Endothelial cell of umbilical vein (primary cell): ENCODE measurements at regions not wholly inside any gene's neighbourhood (a gene's known extent, or its start where the extent isn't known, plus 50 kb on each side); places are given as distances from the start of the nearest gene placed in this dataset.

Experiments
- BruUV-seq: library from RNA; stranded (reverse); fragments of 400-500 nt; replicated peaks from 2 replicates; lab custom pipeline; 2021; lab: Mats Ljungman, UMichigan
- CTCF ChIA-PET: fragments of 300-600, 350-600 bp; sonication (Branson Sonifier 250); formaldehyde crosslinking; loops from one replicate; lab custom pipeline; 2021; ENCODE audit warnings: antibody characterized with exemption, inconsistent platforms; lab: Charles Lee
- POLR2A ChIA-PET: fragments of 300-600, 350-600 bp; sonication (Branson Sonifier 250); formaldehyde crosslinking; loops from one replicate; lab custom pipeline; 2021; ENCODE audit warnings: antibody characterized with exemption, inconsistent platforms; lab: Charles Lee
- DNase-seq: peaks from one replicate; pipeline ENCODE4 v3.0.0-alpha.2; 2011; ENCODE audit warnings: low read depth, low spot score
- FAIRE-seq: peaks from 2 replicates; lab custom pipeline; 2011; peaks lifted over from hg19 to GRCh38; lab: Jason Lieb, UNC
- H2AFZ ChIP-seq: 2 replicates; pipeline ENCODE4 v1.6.0; 2012; ENCODE audit warnings: low read depth, low read length, control low read depth, inconsistent platforms
- H3K27ac ChIP-seq: 2 replicates; pipeline ENCODE4 v1.5.1; 2011; ENCODE audit warnings: low read depth, mild to moderate bottlenecking, control low read depth, low read length, moderate library complexity; ENCODE audit not compliant: insufficient read depth
- H3K27me3 ChIP-seq, 2 experiments: 2 replicates each; pipeline versions ENCODE4 v1.6.0 to v1.6.1; 2011; ENCODE audit warnings: low read length in 2 of 2, mixed read lengths in 1 of 2; ENCODE audit not compliant: control insufficient read depth in 2 of 2, insufficient read depth in 2 of 2
- H3K36me3 ChIP-seq, 2 experiments: 2 replicates in 1 of 2; 3 replicates in 1 of 2; pipeline ENCODE4 v1.5.1; 2011; ENCODE audit warnings: low read length in 2 of 2, mild to moderate bottlenecking in 1 of 2, moderate library complexity in 1 of 2; ENCODE audit not compliant: control insufficient read depth in 2 of 2, insufficient read depth in 2 of 2; ENCODE audit errors: extremely low read depth in 1 of 2
- H3K4me1 ChIP-seq: 3 replicates; pipeline ENCODE4 v1.5.1; 2011; ENCODE audit warnings: mild to moderate bottlenecking, low read length; ENCODE audit not compliant: control insufficient read depth, insufficient read depth; ENCODE audit errors: extremely low read depth
- H3K4me2 ChIP-seq: 2 replicates; pipeline ENCODE4 v1.6.1; 2011; ENCODE audit warnings: low read length, control low read depth, mixed read lengths; ENCODE audit not compliant: insufficient read depth
- H3K4me3 ChIP-seq, 3 experiments: fragments of 200-600 bp in 1 of 3; sonication (generic), shearing (Covaris generic) in 1 of 3; replicated peaks in 1 of 3; 2 replicates each; pipeline ENCODE4 v1.5.1; 2011 to 2016; ENCODE audit warnings: control low read depth in 3 of 3, low read length in 3 of 3, mild to moderate bottlenecking in 2 of 3, inconsistent platforms in 1 of 3, low read depth in 1 of 3, moderate library complexity in 1 of 3; ENCODE audit not compliant: insufficient read depth in 1 of 3
- H3K79me2 ChIP-seq: 2 replicates; pipeline ENCODE4 v1.6.0; 2012; ENCODE audit warnings: low read length, inconsistent platforms; ENCODE audit not compliant: control insufficient read depth, insufficient read depth
- H3K9ac ChIP-seq: replicated peaks from 2 replicates; pipeline ENCODE3; 2011; ENCODE audit warnings: low read length, control low read depth; ENCODE audit not compliant: insufficient read depth; ENCODE audit errors: extremely low read depth
- H3K9me1 ChIP-seq: replicated peaks from 3 replicates; pipeline ENCODE4 v1.6.0; 2011; ENCODE audit warnings: mild to moderate bottlenecking, low read length; ENCODE audit not compliant: control insufficient read depth, insufficient read depth; ENCODE audit errors: extremely low read depth
- H3K9me3 ChIP-seq: replicated peaks from 2 replicates; pipeline ENCODE4 v1.5.1; 2012; ENCODE audit warnings: low read length, inconsistent platforms; ENCODE audit not compliant: control insufficient read depth, insufficient read depth
- H4K20me1 ChIP-seq: replicated peaks from 2 replicates; pipeline ENCODE3; 2011; ENCODE audit warnings: mild to moderate bottlenecking, low read length; ENCODE audit not compliant: control insufficient read depth, insufficient read depth; ENCODE audit errors: extremely low read depth
- EZH2 ChIP-seq: IDR thresholded peaks from 2 replicates; pipeline ENCODE4 v1.6.1; 2012; ENCODE audit warnings: borderline replicate concordance, low read depth, mild to moderate bottlenecking, moderate library complexity, low read length, inconsistent platforms; ENCODE audit not compliant: severe bottlenecking
- FOS ChIP-seq: IDR thresholded peaks from 2 replicates; pipeline ENCODE4 v1.6.1; 2011; ENCODE audit warnings: mild to moderate bottlenecking, low read length, moderate library complexity, borderline replicate concordance; ENCODE audit not compliant: insufficient read depth
- GATA2 ChIP-seq: IDR thresholded peaks from 2 replicates; pipeline ENCODE4 v1.7.0; 2011; ENCODE audit warnings: low read depth, mild to moderate bottlenecking, moderate library complexity, mixed read lengths, low read length; ENCODE audit not compliant: insufficient read length, insufficient read depth
- MYC ChIP-seq: IDR thresholded peaks from one replicate; pipeline ENCODE4 v1.6.1; 2011; ENCODE audit warnings: mild to moderate bottlenecking, low read depth, low read length
- POLR2A ChIP-seq: IDR thresholded peaks from 2 replicates; pipeline ENCODE4 v1.6.1; 2012; ENCODE audit warnings: low read depth, mild to moderate bottlenecking, control low read depth, low read length
- POLR2AphosphoS5 ChIP-seq: IDR thresholded peaks from 2 replicates; pipeline ENCODE4 v1.6.1; 2012; ENCODE audit warnings: low read depth, mild to moderate bottlenecking, control low read depth, low read length, moderate library complexity; ENCODE audit not compliant: insufficient read depth
- dilution Hi-C: fragments of 300-500 bp; cut with MboI; formaldehyde crosslinking; loops from one replicate; pipeline ENCODE4 v1.15.0; 2019; ENCODE audit warnings: low sequenced_read_pairs; ENCODE audit not compliant: extremely low pct_ligation_motif_present
- intact Hi-C: fragments of 100-400 bp; cut with micrococcal nuclease; formaldehyde crosslinking; loops from one replicate; pipeline ENCODE4 v1.10.0; 2022
- TF ChIP-seq, protein P1 (sequence below), 2 donors: IDR thresholded peaks; 1 replicate in 1 of 2; 2 replicates in 1 of 2; pipeline ENCODE4 v1.5.1; 2011; ENCODE audit warnings: low read length in 2 of 2, mild to moderate bottlenecking in 2 of 2, moderate library complexity in 2 of 2, control low read depth in 1 of 2, inconsistent platforms in 1 of 2, low read depth in 1 of 2; ENCODE audit not compliant: insufficient read depth in 1 of 2; ENCODE audit errors: extremely low read depth in 1 of 2
- TF ChIP-seq, protein P2 (sequence below): IDR thresholded peaks from 2 replicates; pipeline ENCODE4 v1.6.1; 2011; ENCODE audit not compliant: insufficient read depth, insufficient read length

DNA sequence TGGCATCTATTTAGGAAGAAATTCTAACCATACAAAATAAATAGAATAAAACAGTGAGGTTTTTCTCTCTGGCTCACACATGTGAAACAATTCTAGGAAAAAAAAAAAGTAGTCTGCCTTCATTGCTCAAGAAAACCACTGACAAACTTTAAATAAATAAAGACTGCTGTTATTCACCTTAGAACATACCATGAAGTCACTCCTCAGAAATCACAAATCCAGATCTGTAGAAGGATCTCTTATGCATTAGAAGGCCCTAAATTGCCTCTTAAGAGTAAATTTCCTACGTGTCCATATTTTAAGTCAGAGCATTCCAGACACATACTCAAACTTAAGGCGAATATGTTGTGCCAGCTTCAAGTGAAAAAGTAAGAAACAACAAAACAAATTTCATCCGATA is 217.3 kb downstream of the ZIC4 start:
- H3K79me2 ChIP-seq = no peaks in the 10 kb centered on the region
- H3K4me1 ChIP-seq = no peaks in the 10 kb centered on the region
- H3K9ac ChIP-seq = no peak overlapping the region
- DNase-seq (no peak), FAIRE-seq (no peak)
- no peak overlapping the region for H3K27ac ChIP-seq
- H3K4me2 ChIP-seq = no peak overlapping the region
- no peak overlapping the region for H3K4me3 ChIP-seq
- TF ChIP-seq POLR2A = no peak
- TF ChIP-seq EZH2 = no peak
- TF ChIP-seq, protein P1, sequence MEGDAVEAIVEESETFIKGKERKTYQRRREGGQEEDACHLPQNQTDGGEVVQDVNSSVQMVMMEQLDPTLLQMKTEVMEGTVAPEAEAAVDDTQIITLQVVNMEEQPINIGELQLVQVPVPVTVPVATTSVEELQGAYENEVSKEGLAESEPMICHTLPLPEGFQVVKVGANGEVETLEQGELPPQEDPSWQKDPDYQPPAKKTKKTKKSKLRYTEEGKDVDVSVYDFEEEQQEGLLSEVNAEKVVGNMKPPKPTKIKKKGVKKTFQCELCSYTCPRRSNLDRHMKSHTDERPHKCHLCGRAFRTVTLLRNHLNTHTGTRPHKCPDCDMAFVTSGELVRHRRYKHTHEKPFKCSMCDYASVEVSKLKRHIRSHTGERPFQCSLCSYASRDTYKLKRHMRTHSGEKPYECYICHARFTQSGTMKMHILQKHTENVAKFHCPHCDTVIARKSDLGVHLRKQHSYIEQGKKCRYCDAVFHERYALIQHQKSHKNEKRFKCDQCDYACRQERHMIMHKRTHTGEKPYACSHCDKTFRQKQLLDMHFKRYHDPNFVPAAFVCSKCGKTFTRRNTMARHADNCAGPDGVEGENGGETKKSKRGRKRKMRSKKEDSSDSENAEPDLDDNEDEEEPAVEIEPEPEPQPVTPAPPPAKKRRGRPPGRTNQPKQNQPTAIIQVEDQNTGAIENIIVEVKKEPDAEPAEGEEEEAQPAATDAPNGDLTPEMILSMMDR (IDR thresholded peaks at IDR 0.05; ENCODE audit: extremely low read depth in 1 of 2, insufficient read depth in 1 of 2, low read depth in 1 of 2, low read length in 2 of 2) = no peak
- no peak for TF ChIP-seq GATA2
- TF ChIP-seq FOS = no peak
- TF ChIP-seq, protein P2, sequence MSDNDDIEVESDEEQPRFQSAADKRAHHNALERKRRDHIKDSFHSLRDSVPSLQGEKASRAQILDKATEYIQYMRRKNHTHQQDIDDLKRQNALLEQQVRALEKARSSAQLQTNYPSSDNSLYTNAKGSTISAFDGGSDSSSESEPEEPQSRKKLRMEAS = no peak
- TF ChIP-seq POLR2AphosphoS5 = no peak
- no peak for TF ChIP-seq MYC
- no peaks in the 10 kb centered on the region for H3K9me3 ChIP-seq
- no TSS peak for BruUV-seq
- no peaks in the 10 kb centered on the region for H3K9me1 ChIP-seq
- dilution Hi-C loops = no loop called here
- no peaks in the 10 kb centered on the region for H3K36me3 ChIP-seq
- H2AFZ ChIP-seq = no peak overlapping the region
- intact Hi-C loops = no loop called here
- POLR2A ChIA-PET = no interaction called here
- CTCF ChIA-PET = no interaction called here
- no peaks in the 10 kb centered on the region for H3K27me3 ChIP-seq
- H4K20me1 ChIP-seq = no peaks in the 10 kb centered on the region
